ENCODE measurements at regions not wholly inside any gene's neighbourhood (a gene's known extent, or its start where the extent isn't known, plus 50 kb on each side); places are given as distances from the start of the nearest gene placed in this dataset.
A peak's percentile ranks its signal among the peaks of the same experiment; 100 is the strongest.

DNA sequence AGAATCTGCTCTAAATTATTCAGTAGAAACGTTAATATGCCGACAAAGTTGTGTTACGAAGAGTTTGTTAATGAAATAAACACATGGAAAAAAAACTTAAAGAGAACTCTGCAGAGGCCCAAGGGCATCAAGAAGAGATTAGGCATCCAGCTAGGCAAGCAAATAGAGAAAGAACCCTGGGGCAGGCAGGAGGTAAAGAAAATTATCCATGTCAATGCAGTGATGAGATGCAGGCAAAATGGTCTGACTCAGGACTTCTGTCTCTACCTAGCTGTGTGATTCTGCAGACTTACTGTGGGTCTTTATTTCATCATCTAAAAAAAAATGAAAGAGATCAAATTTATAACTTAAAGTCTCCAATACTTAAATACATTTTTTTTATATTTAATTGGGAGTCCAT lies 448.0 kb downstream of the HAO1 start:
- Histone ChIP-seq H2BK5ac (ENCODE audit: low read depth, low read length, poor library complexity, severe bottlenecking) (no peak overlapping the region), H3K36me3 (ENCODE audit: control insufficient read depth in 1 of 2, insufficient read depth in 2 of 2, low read depth in 1 of 2, low read length in 2 of 2) (no peaks in the 10 kb centered on the region), H3K14ac (ENCODE audit: low read length in 2 of 2) (no peak overlapping the region), H3K9ac (ENCODE audit: low read length) (no peak overlapping the region), H3K4me2 (ENCODE audit: low read length, poor library complexity, severe bottlenecking) (no peak overlapping the region), H3K27me3 (ENCODE audit: control insufficient read depth in 1 of 2, insufficient read depth in 1 of 2, low read length in 2 of 2) (no peaks in the 10 kb centered on the region), H4K91ac (ENCODE audit: low read length) (no peak overlapping the region), H2BK12ac (ENCODE audit: low read length in 2 of 2) (no peak overlapping the region), H3K4me1 (ENCODE audit: control insufficient read depth, insufficient read depth, low read depth, low read length) (peaks cover 3% of the 10 kb centered on the region), H3K4me3 (ENCODE audit: insufficient read depth in 1 of 2, low read depth in 1 of 2, low read length in 2 of 2) (no peak overlapping the region), H3K9me3 (ENCODE audit: control insufficient read depth, low read length) (peaks cover 11% of the 10 kb centered on the region), H3K18ac (ENCODE audit: low read depth in 1 of 2, low read length in 2 of 2) (no peak overlapping the region), H3K4ac (ENCODE audit: low read depth in 1 of 2, low read length in 2 of 2) (no peak overlapping the region), H2AFZ (ENCODE audit: low read depth, low read length) (no peak overlapping the region), H3K27ac (ENCODE audit: low read length, poor library complexity, severe bottlenecking) (no peak overlapping the region), H3K79me1 (replicated peaks; ENCODE audit: low read length, poor library complexity, severe bottlenecking) (no peaks in the 10 kb centered on the region), H4K8ac (ENCODE audit: low read length) (no peak overlapping the region), H2BK120ac (ENCODE audit: low read depth, low read length) (no peak overlapping the region), H2AK5ac (ENCODE audit: low read length, severe bottlenecking) (no peak overlapping the region), H3K23ac (ENCODE audit: low read length in 2 of 2) (no peak overlapping the region), H2BK15ac (ENCODE audit: low read depth, poor library complexity, severe bottlenecking) (no peak overlapping the region)
- DNase-seq, result no peak
- WGBS, result 85% methylated on average over 3 of the region's 3 CpGs

DNA sequence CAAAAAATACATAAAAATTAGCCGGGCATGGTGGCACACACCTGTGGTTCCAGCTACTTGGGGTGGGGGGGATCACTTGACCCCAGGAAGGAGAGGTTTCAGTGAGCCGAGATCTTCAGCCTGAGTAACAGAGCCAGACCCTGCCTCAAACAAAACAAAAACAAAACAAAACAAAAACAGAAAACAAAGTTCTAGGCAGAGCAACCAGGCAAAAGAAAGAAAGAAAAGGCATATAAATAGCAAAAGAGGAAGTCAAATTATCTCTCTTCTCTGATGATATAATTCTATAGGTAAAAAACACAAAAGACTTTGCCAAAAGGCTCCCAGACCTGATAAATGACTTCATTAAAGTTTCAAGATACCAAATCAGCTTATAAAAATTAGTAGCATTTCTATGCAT lies 446.9 kb downstream of the HAO1 start:
- H2BK5ac ChIP-seq (ENCODE audit: low read depth, low read length, poor library complexity, severe bottlenecking), result no peak overlapping the region
- no peak overlapping the region for H3K27ac ChIP-seq (ENCODE audit: low read length, poor library complexity, severe bottlenecking)
- no peak overlapping the region for H3K23ac ChIP-seq (ENCODE audit: low read length in 2 of 2)
- H3K9me3 ChIP-seq (ENCODE audit: control insufficient read depth, low read length), result peaks cover 11% of the 10 kb centered on the region
- H4K8ac ChIP-seq (ENCODE audit: low read length), result no peak overlapping the region
- H2AFZ ChIP-seq (ENCODE audit: low read depth, low read length), result no peak overlapping the region
- no peak overlapping the region for H2BK12ac ChIP-seq (ENCODE audit: low read length in 2 of 2)
- no peaks in the 10 kb centered on the region for H3K27me3 ChIP-seq (ENCODE audit: control insufficient read depth in 1 of 2, insufficient read depth in 1 of 2, low read length in 2 of 2)
- no peak for DNase-seq
- no peak overlapping the region for H3K4me3 ChIP-seq (ENCODE audit: insufficient read depth in 1 of 2, low read depth in 1 of 2, low read length in 2 of 2)
- WGBS, result no CpG with 5 or more reads among the region's 2 CpGs
- H2AK5ac ChIP-seq (ENCODE audit: low read length, severe bottlenecking), result no peak overlapping the region
- no peak overlapping the region for H3K4me2 ChIP-seq (ENCODE audit: low read length, poor library complexity, severe bottlenecking)
- no peaks in the 10 kb centered on the region for H3K36me3 ChIP-seq (ENCODE audit: control insufficient read depth in 1 of 2, insufficient read depth in 2 of 2, low read depth in 1 of 2, low read length in 2 of 2)
- H2BK15ac ChIP-seq (ENCODE audit: low read depth, poor library complexity, severe bottlenecking), result no peak overlapping the region
- no peak overlapping the region for H3K14ac ChIP-seq (ENCODE audit: low read length in 2 of 2)
- H3K18ac ChIP-seq (ENCODE audit: low read depth in 1 of 2, low read length in 2 of 2), result no peak overlapping the region
- H3K4ac ChIP-seq (ENCODE audit: low read depth in 1 of 2, low read length in 2 of 2), result no peak overlapping the region
- no peaks in the 10 kb centered on the region for H3K79me1 ChIP-seq (replicated peaks; ENCODE audit: low read length, poor library complexity, severe bottlenecking)
- no peak overlapping the region for H2BK120ac ChIP-seq (ENCODE audit: low read depth, low read length)
- no peak overlapping the region for H4K91ac ChIP-seq (ENCODE audit: low read length)
- H3K4me1 ChIP-seq (ENCODE audit: control insufficient read depth, insufficient read depth, low read depth, low read length), result peaks cover 3% of the 10 kb centered on the region
- no peak overlapping the region for H3K9ac ChIP-seq (ENCODE audit: low read length)

DNA sequence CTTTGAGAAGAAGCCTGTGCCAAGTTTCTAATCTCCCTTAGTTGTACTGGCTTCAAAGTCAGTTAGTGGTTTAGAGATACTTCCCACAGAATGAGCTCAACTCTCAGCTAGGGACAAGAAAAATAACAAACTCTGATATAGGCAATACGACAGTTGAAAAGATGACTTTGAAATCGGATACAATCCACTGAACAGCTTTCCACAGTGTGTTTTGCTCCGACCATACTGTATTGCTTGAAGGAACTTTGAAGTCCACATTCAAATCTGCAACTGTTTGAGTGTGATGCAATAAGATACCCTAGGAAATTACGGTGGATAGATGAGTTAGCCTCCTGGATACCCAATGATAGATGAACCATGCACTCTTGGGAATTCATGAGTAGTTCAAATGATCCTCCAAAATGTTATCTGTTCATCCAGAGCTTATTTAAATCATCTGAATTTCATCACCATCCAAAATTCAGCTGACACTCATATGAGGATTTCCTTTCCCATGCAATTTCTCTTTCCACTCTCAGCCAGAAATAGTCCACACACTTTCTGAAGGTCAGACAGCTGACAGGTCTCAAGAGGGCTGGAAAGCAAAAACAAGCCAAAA lies 443.8 kb downstream of the HAO1 start:
- no peaks in the 10 kb centered on the region for H3K79me1 ChIP-seq (replicated peaks; ENCODE audit: low read length, poor library complexity, severe bottlenecking)
- no peak overlapping the region for H3K14ac ChIP-seq (ENCODE audit: low read length in 2 of 2)
- no peak overlapping the region for H3K4me3 ChIP-seq (ENCODE audit: insufficient read depth in 1 of 2, low read depth in 1 of 2, low read length in 2 of 2)
- peak overlapping the region; percentile 51 for H3K27ac ChIP-seq (ENCODE audit: low read length, poor library complexity, severe bottlenecking)
- H3K36me3 ChIP-seq (ENCODE audit: control insufficient read depth in 1 of 2, insufficient read depth in 2 of 2, low read depth in 1 of 2, low read length in 2 of 2), result no peaks in the 10 kb centered on the region
- no peak overlapping the region for H3K23ac ChIP-seq (ENCODE audit: low read length in 2 of 2)
- H2BK15ac ChIP-seq (ENCODE audit: low read depth, poor library complexity, severe bottlenecking), result no peak overlapping the region
- no peaks in the 10 kb centered on the region for H3K27me3 ChIP-seq (ENCODE audit: control insufficient read depth in 1 of 2, insufficient read depth in 1 of 2, low read length in 2 of 2)
- no peak overlapping the region for H3K4ac ChIP-seq (ENCODE audit: low read depth in 1 of 2, low read length in 2 of 2)
- no peak overlapping the region for H2BK120ac ChIP-seq (ENCODE audit: low read depth, low read length)
- peak; percentile 4 for DNase-seq
- no peak overlapping the region for H2AFZ ChIP-seq (ENCODE audit: low read depth, low read length)
- H3K9me3 ChIP-seq (ENCODE audit: control insufficient read depth, low read length), result peaks cover 11% of the 10 kb centered on the region
- no peak overlapping the region for H3K4me2 ChIP-seq (ENCODE audit: low read length, poor library complexity, severe bottlenecking)
- no peak overlapping the region for H4K8ac ChIP-seq (ENCODE audit: low read length)
- H3K9ac ChIP-seq (ENCODE audit: low read length), result peak overlapping the region; percentile 54
- H3K4me1 ChIP-seq (ENCODE audit: control insufficient read depth, insufficient read depth, low read depth, low read length), result peaks cover 5% of the 10 kb centered on the region
- WGBS, result 81% methylated on average over 4 of the region's 4 CpGs
- no peak overlapping the region for H2AK5ac ChIP-seq (ENCODE audit: low read length, severe bottlenecking)
- H3K18ac ChIP-seq (ENCODE audit: low read depth in 1 of 2, low read length in 2 of 2), result no peak overlapping the region
- no peak overlapping the region for H2BK12ac ChIP-seq (ENCODE audit: low read length in 2 of 2)
- no peak overlapping the region for H2BK5ac ChIP-seq (ENCODE audit: low read depth, low read length, poor library complexity, severe bottlenecking)
- no peak overlapping the region for H4K91ac ChIP-seq (ENCODE audit: low read length)

DNA sequence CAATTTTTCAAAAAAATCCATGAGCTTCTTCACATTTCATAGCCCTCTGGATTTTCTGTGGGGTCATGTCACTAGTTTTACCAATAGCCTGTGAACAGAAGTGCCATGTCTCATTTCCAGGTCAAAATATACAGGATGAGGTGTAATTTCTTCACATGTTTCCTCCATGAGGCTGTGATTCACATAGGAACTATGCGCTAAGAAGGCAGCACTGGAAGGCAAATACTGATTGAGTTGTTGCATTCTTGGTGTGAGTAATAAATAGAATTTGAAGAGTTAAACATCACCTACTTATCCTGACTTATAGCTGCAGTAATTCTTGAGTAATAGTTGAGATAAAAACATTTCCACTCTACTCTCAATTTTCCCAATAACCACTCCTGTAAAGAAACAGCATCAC lies 442.3 kb downstream of the HAO1 start:
- Histone ChIP-seq H2AFZ (ENCODE audit: low read depth, low read length) (no peak overlapping the region), H3K79me1 (replicated peaks; ENCODE audit: low read length, poor library complexity, severe bottlenecking) (no peaks in the 10 kb centered on the region), H3K4ac (ENCODE audit: low read depth in 1 of 2, low read length in 2 of 2) (no peak overlapping the region), H3K27me3 (ENCODE audit: control insufficient read depth in 1 of 2, insufficient read depth in 1 of 2, low read length in 2 of 2) (no peaks in the 10 kb centered on the region), H3K9ac (ENCODE audit: low read length) (no peak overlapping the region), H4K91ac (ENCODE audit: low read length) (no peak overlapping the region), H2BK15ac (ENCODE audit: low read depth, poor library complexity, severe bottlenecking) (no peak overlapping the region), H3K23ac (ENCODE audit: low read length in 2 of 2) (no peak overlapping the region), H3K9me3 (ENCODE audit: control insufficient read depth, low read length) (peaks cover 11% of the 10 kb centered on the region), H3K27ac (ENCODE audit: low read length, poor library complexity, severe bottlenecking) (no peak overlapping the region), H3K4me1 (ENCODE audit: control insufficient read depth, insufficient read depth, low read depth, low read length) (peaks cover 5% of the 10 kb centered on the region), H2BK12ac (ENCODE audit: low read length in 2 of 2) (no peak overlapping the region), H3K4me2 (ENCODE audit: low read length, poor library complexity, severe bottlenecking) (no peak overlapping the region), H3K36me3 (ENCODE audit: control insufficient read depth in 1 of 2, insufficient read depth in 2 of 2, low read depth in 1 of 2, low read length in 2 of 2) (no peaks in the 10 kb centered on the region), H4K8ac (ENCODE audit: low read length) (no peak overlapping the region), H2AK5ac (ENCODE audit: low read length, severe bottlenecking) (no peak overlapping the region), H3K4me3 (ENCODE audit: insufficient read depth in 1 of 2, low read depth in 1 of 2, low read length in 2 of 2) (no peak overlapping the region), H2BK5ac (ENCODE audit: low read depth, low read length, poor library complexity, severe bottlenecking) (no peak overlapping the region), H3K18ac (ENCODE audit: low read depth in 1 of 2, low read length in 2 of 2) (no peak overlapping the region), H2BK120ac (ENCODE audit: low read depth, low read length) (no peak overlapping the region), H3K14ac (ENCODE audit: low read length in 2 of 2) (no peak overlapping the region)
- WGBS, result 11% methylated on average over 1 of the region's 1 CpG
- peak; percentile 61 for DNase-seq
